ENCODE measurements at regions not wholly inside any gene's neighbourhood (a gene's known extent, or its start where the extent isn't known, plus 50 kb on each side); places are given as distances from the start of the nearest gene placed in this dataset.

- Histone ChIP-seq H3K4me1 (ENCODE audit: low read depth) (no peaks in the 10 kb centered on the region), H3K27me3 (no peaks in the 10 kb centered on the region), H3K9me3 (ENCODE audit: low read depth) (no peaks in the 10 kb centered on the region), H3K36me3 (no peaks in the 10 kb centered on the region), H3K27ac (no peak overlapping the region), H3K4me3 (no peak overlapping the region)
- no peak for TF ChIP-seq CTCF (IDR thresholded peaks at IDR 0.05; ENCODE audit: low read depth, low read length)
- no peak for DNase-seq (ENCODE audit: low read depth in 1 of 2, low spot score in 1 of 2)
Observed at GRCh38 chr2:144695657-144696056, 175.7 kb upstream of the ZEB2 start.

GRCh38 chr2:144694456-144694855 is 174.5 kb upstream of the ZEB2 start:
- DNase-seq (ENCODE audit: low read depth in 1 of 2, low spot score in 1 of 2) = no peak
- H3K9me3 ChIP-seq (ENCODE audit: low read depth) = no peaks in the 10 kb centered on the region
- TF ChIP-seq CTCF (IDR thresholded peaks at IDR 0.05; ENCODE audit: low read depth, low read length) = no peak
- no peaks in the 10 kb centered on the region for H3K4me1 ChIP-seq (ENCODE audit: low read depth)
- H3K27me3 ChIP-seq = no peaks in the 10 kb centered on the region
- H3K4me3 ChIP-seq = no peak overlapping the region
- H3K36me3 ChIP-seq = no peaks in the 10 kb centered on the region
- no peak overlapping the region for H3K27ac ChIP-seq

GRCh38 chr2:144693179-144693578 is 173.3 kb upstream of the ZEB2 start:
- no peaks in the 10 kb centered on the region for H3K9me3 ChIP-seq (ENCODE audit: low read depth)
- no peak overlapping the region for H3K4me3 ChIP-seq
- no peak for DNase-seq (ENCODE audit: low read depth in 1 of 2, low spot score in 1 of 2)
- no peaks in the 10 kb centered on the region for H3K27me3 ChIP-seq
- H3K27ac ChIP-seq = no peak overlapping the region
- no peaks in the 10 kb centered on the region for H3K4me1 ChIP-seq (ENCODE audit: low read depth)
- no peak for TF ChIP-seq CTCF (IDR thresholded peaks at IDR 0.05; ENCODE audit: low read depth, low read length)
- H3K36me3 ChIP-seq = no peaks in the 10 kb centered on the region

GRCh38 chr2:144692661-144693060 is 172.7 kb upstream of the ZEB2 start:
- no peak overlapping the region for H3K27ac ChIP-seq
- no peaks in the 10 kb centered on the region for H3K4me1 ChIP-seq (ENCODE audit: low read depth)
- H3K4me3 ChIP-seq = no peak overlapping the region
- H3K36me3 ChIP-seq = no peaks in the 10 kb centered on the region
- DNase-seq (ENCODE audit: low read depth in 1 of 2, low spot score in 1 of 2) = no peak
- no peaks in the 10 kb centered on the region for H3K27me3 ChIP-seq
- no peak for TF ChIP-seq CTCF (IDR thresholded peaks at IDR 0.05; ENCODE audit: low read depth, low read length)
- H3K9me3 ChIP-seq (ENCODE audit: low read depth) = no peaks in the 10 kb centered on the region

GRCh38 chr2:144690771-144691170 is 170.9 kb upstream of the ZEB2 start:
- H3K27ac ChIP-seq = no peak overlapping the region
- no peaks in the 10 kb centered on the region for H3K9me3 ChIP-seq (ENCODE audit: low read depth)
- DNase-seq (ENCODE audit: low read depth in 1 of 2, low spot score in 1 of 2) = no peak
- H3K4me3 ChIP-seq = no peak overlapping the region
- H3K36me3 ChIP-seq = no peaks in the 10 kb centered on the region
- TF ChIP-seq CTCF (IDR thresholded peaks at IDR 0.05; ENCODE audit: low read depth, low read length) = no peak
- H3K27me3 ChIP-seq = no peaks in the 10 kb centered on the region
- no peaks in the 10 kb centered on the region for H3K4me1 ChIP-seq (ENCODE audit: low read depth)
